Lower lobe of right lung (tissue), 2 donors: ENCODE measurements at regions not wholly inside any gene's neighbourhood (a gene's known extent, or its start where the extent isn't known, plus 50 kb on each side); places are given as distances from the start of the nearest gene placed in this dataset.

Source experiments
- ATAC-seq, 2 donors: fragments of 200-7000 bp; cut with Tn5 transposase; one replicate each; pipeline ENCODE4 v1.9.1; 2020 to 2022; ENCODE audit warnings: mild to moderate bottlenecking in 2 of 2, moderate library complexity in 2 of 2
- DNase-seq: peaks from one replicate; pipeline ENCODE4 v3.0.0-alpha.2; 2020
- H3K27ac ChIP-seq: fragments of 200-600 bp; one replicate; pipeline ENCODE4 v1.8.0; 2022
- H3K27me3 ChIP-seq: fragments of 200-600 bp; one replicate; pipeline ENCODE4 v1.8.0; 2022; ENCODE audit warnings: low read depth
- H3K36me3 ChIP-seq: fragments of 200-600 bp; one replicate; pipeline ENCODE4 v1.8.0; 2022; ENCODE audit warnings: mild to moderate bottlenecking
- H3K4me1 ChIP-seq: fragments of 200-600 bp; one replicate; pipeline ENCODE4 v1.8.0; 2022
- H3K4me3 ChIP-seq: fragments of 200-600 bp; one replicate; pipeline ENCODE4 v1.8.0; 2022; ENCODE audit warnings: mild to moderate bottlenecking
- H3K9me3 ChIP-seq: fragments of 200-600 bp; one replicate; pipeline ENCODE4 v1.8.0; 2022
- CTCF ChIP-seq: fragments of 200-600 bp; IDR thresholded peaks from one replicate; pipeline ENCODE4 v1.8.0; 2022; ENCODE audit warnings: antibody characterized with exemption, mild to moderate bottlenecking
- intact Hi-C: fragments of 100-400 bp; cut with DNase I; formaldehyde crosslinking; loops from one replicate; pipeline ENCODE4 v1.11.0; 2022
- donor health status: DM: no; HTN: yes; CAD: no; lungs with severe emphysema.

- DNase-seq (no peak), ATAC-seq (no peak)
- Histone ChIP-seq H3K4me3 (no peak overlapping the region), H3K36me3 (no peaks in the 10 kb centered on the region), H3K9me3 (no peaks in the 10 kb centered on the region), H3K27ac (no peak overlapping the region), H3K4me1 (no peaks in the 10 kb centered on the region), H3K27me3 (no peaks in the 10 kb centered on the region)
- TF ChIP-seq CTCF, result no peak
- intact Hi-C loops, result no loop called here
Measured at GRCh38 chr21:38039841-38040240, 123.6 kb upstream of the KCNJ6 start.

- ATAC-seq (no peak), DNase-seq (no peak)
- Histone ChIP-seq H3K36me3 (no peaks in the 10 kb centered on the region), H3K27me3 (no peaks in the 10 kb centered on the region), H3K27ac (no peak overlapping the region), H3K4me1 (no peaks in the 10 kb centered on the region), H3K9me3 (no peaks in the 10 kb centered on the region), H3K4me3 (no peak overlapping the region)
- intact Hi-C loops, result no loop called here
- no peak for TF ChIP-seq CTCF
Measured at GRCh38 chr21:38041493-38041892, 125.2 kb upstream of the KCNJ6 start.

GRCh38 chr21:38042246-38042645, 126.0 kb upstream of the KCNJ6 start:
- Histone ChIP-seq H3K27ac (no peak overlapping the region), H3K4me1 (no peaks in the 10 kb centered on the region), H3K36me3 (no peaks in the 10 kb centered on the region), H3K27me3 (no peaks in the 10 kb centered on the region), H3K9me3 (no peaks in the 10 kb centered on the region), H3K4me3 (no peak overlapping the region)
- DNase-seq (no peak), ATAC-seq (no peak)
- no peak for TF ChIP-seq CTCF
- intact Hi-C loops, result no loop called here

- DNase-seq (no peak), ATAC-seq (no peak)
- no peak for TF ChIP-seq CTCF
- no peaks in the 10 kb centered on the region for H3K9me3 ChIP-seq
- no peaks in the 10 kb centered on the region for H3K27me3 ChIP-seq
- H3K4me3 ChIP-seq, result no peak overlapping the region
- no peaks in the 10 kb centered on the region for H3K36me3 ChIP-seq
- no peak overlapping the region for H3K27ac ChIP-seq
- intact Hi-C loops, result no loop called here
- no peaks in the 10 kb centered on the region for H3K4me1 ChIP-seq
Measured at GRCh38 chr21:38048167-38048566, 131.9 kb upstream of the KCNJ6 start.

GRCh38 chr21:38054334-38054733, 138.1 kb upstream of the KCNJ6 start:
- no peak for DNase-seq
- H3K4me3 ChIP-seq, result no peak overlapping the region
- no peak for TF ChIP-seq CTCF
- no peaks in the 10 kb centered on the region for H3K4me1 ChIP-seq
- no peaks in the 10 kb centered on the region for H3K9me3 ChIP-seq
- no peak for ATAC-seq
- no peaks in the 10 kb centered on the region for H3K36me3 ChIP-seq
- no peak overlapping the region for H3K27ac ChIP-seq
- intact Hi-C loops, result no loop called here
- H3K27me3 ChIP-seq, result no peaks in the 10 kb centered on the region

- intact Hi-C loops, result no loop called here
- H3K4me1 ChIP-seq, result no peaks in the 10 kb centered on the region
- H3K4me3 ChIP-seq, result no peak overlapping the region
- DNase-seq (no peak), ATAC-seq (no peak)
- H3K9me3 ChIP-seq, result no peaks in the 10 kb centered on the region
- no peak overlapping the region for H3K27ac ChIP-seq
- H3K27me3 ChIP-seq, result no peaks in the 10 kb centered on the region
- TF ChIP-seq CTCF, result no peak
- no peaks in the 10 kb centered on the region for H3K36me3 ChIP-seq
Measured at GRCh38 chr21:38056481-38056880, 140.2 kb upstream of the KCNJ6 start.
